ENCODE measurements at regions not wholly inside any gene's neighbourhood (a gene's known extent, or its start where the extent isn't known, plus 50 kb on each side); places are given as distances from the start of the nearest gene placed in this dataset.

GRCh38 chr20:52490711-52491430 lies 299.3 kb upstream of the ZFP64 start:
- TF ChIP-seq, protein P1, sequence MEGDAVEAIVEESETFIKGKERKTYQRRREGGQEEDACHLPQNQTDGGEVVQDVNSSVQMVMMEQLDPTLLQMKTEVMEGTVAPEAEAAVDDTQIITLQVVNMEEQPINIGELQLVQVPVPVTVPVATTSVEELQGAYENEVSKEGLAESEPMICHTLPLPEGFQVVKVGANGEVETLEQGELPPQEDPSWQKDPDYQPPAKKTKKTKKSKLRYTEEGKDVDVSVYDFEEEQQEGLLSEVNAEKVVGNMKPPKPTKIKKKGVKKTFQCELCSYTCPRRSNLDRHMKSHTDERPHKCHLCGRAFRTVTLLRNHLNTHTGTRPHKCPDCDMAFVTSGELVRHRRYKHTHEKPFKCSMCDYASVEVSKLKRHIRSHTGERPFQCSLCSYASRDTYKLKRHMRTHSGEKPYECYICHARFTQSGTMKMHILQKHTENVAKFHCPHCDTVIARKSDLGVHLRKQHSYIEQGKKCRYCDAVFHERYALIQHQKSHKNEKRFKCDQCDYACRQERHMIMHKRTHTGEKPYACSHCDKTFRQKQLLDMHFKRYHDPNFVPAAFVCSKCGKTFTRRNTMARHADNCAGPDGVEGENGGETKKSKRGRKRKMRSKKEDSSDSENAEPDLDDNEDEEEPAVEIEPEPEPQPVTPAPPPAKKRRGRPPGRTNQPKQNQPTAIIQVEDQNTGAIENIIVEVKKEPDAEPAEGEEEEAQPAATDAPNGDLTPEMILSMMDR (IDR thresholded peaks at IDR 0.05; ENCODE audit: low read depth, low read length), result no peak
- peak; percentile 82 to 87 for DNase-seq (ENCODE audit: low read depth in 2 of 2)
- no peak overlapping the region for H3K4me3 ChIP-seq (replicated peaks in 1 of 2; ENCODE audit: low read depth in 2 of 2, low read length in 2 of 2)

GRCh38 chr20:52484438-52484837 lies 292.9 kb upstream of the ZFP64 start:
- TF ChIP-seq, protein P1 (IDR thresholded peaks at IDR 0.05; ENCODE audit: low read depth, low read length), result no peak
- no peak overlapping the region for H3K4me3 ChIP-seq (replicated peaks in 1 of 2; ENCODE audit: low read depth in 2 of 2, low read length in 2 of 2)
- DNase-seq (ENCODE audit: low read depth in 2 of 2), result peak in 1 of 2 donors; percentile 36

- no peak for DNase-seq (ENCODE audit: low read depth in 2 of 2)
- TF ChIP-seq, protein P1 (IDR thresholded peaks at IDR 0.05; ENCODE audit: low read depth, low read length), result no peak
- no peak overlapping the region for H3K4me3 ChIP-seq (replicated peaks in 1 of 2; ENCODE audit: low read depth in 2 of 2, low read length in 2 of 2)
These were observed 291.8 kb upstream of the ZFP64 start for GRCh38 chr20:52483382-52483781.

DNA sequence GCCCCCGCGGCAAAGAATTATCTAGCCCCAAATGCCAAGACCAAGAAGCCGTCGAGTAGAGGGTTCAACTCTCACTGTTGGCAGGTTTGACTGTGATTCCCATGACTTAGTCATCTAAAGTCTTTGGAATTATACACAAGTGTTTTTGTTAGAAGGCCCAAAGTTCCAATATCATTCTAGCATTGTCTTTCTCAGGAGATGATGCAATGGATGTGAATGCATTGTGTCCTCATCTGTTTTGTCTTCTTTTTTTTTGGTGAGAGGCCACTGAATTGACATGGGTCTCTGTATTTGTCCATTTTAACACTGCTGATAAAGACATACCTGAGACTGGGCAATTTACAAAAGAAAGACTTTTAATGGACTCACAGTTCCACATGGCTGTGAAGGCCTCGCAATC lies 290.5 kb upstream of the ZFP64 start:
- TF ChIP-seq, protein P1 (IDR thresholded peaks at IDR 0.05; ENCODE audit: low read depth, low read length), result no peak
- H3K4me3 ChIP-seq (replicated peaks in 1 of 2; ENCODE audit: low read depth in 2 of 2, low read length in 2 of 2), result no peak overlapping the region
- DNase-seq (ENCODE audit: low read depth in 2 of 2), result peak in 1 of 2 donors; percentile 42

GRCh38 chr20:52481443-52481842 lies 289.9 kb upstream of the ZFP64 start:
- no peak overlapping the region for H3K4me3 ChIP-seq (replicated peaks in 1 of 2; ENCODE audit: low read depth in 2 of 2, low read length in 2 of 2)
- peak in 1 of 2 donors; percentile 46 for DNase-seq (ENCODE audit: low read depth in 2 of 2)
- TF ChIP-seq, protein P1 (IDR thresholded peaks at IDR 0.05; ENCODE audit: low read depth, low read length), result no peak

- TF ChIP-seq, protein P1 (IDR thresholded peaks at IDR 0.05; ENCODE audit: low read depth, low read length), result no peak
- H3K4me3 ChIP-seq (replicated peaks in 1 of 2; ENCODE audit: low read depth in 2 of 2, low read length in 2 of 2), result no peak overlapping the region
- no peak for DNase-seq (ENCODE audit: low read depth in 2 of 2)
These were observed 284.6 kb upstream of the ZFP64 start for GRCh38 chr20:52476074-52476750.
